Activated T-helper 2 cell treated with anti-CD3 and anti-CD28 coated beads, Interferon-gamma antibody, Interleukin-2, Interleukin-4, amounts not matched to agents 10 μg/mL and 5 μg/mL and 100 μg/mL, durations not matched to agents 14 hours and 24 hours and 36 hours (primary cell): ENCODE measurements at regions not wholly inside any gene's neighbourhood (a gene's known extent, or its start where the extent isn't known, plus 50 kb on each side); places are given as distances from the start of the nearest gene placed in this dataset.

ENCODE experiments used
- DNase-seq: peaks from one replicate; pipeline ENCODE4 v3.0.0; 2021; ENCODE audit warnings: low spot score
- H3K27ac Mint-ChIP-seq: one replicate; pipeline ENCODE4 v1.8.0; 2021; ENCODE audit warnings: mixed read lengths
- H3K27me3 Mint-ChIP-seq: one replicate; pipeline ENCODE4 v1.8.0; 2021; ENCODE audit warnings: low read depth, mixed read lengths
- H3K36me3 Mint-ChIP-seq: one replicate; pipeline ENCODE4 v1.8.0; 2021; ENCODE audit warnings: low read depth, mixed read lengths
- H3K4me1 Mint-ChIP-seq: one replicate; pipeline ENCODE4 v1.8.0; 2021; ENCODE audit warnings: low read depth, mixed read lengths
- H3K4me3 Mint-ChIP-seq: one replicate; pipeline ENCODE4 v1.8.0; 2021; ENCODE audit warnings: low read depth, mild to moderate bottlenecking, moderate library complexity, mixed read lengths
- H3K9me3 Mint-ChIP-seq: one replicate; pipeline ENCODE4 v1.8.0; 2021; ENCODE audit warnings: mixed read lengths
- intact Hi-C: fragments of 100-400 bp; cut with micrococcal nuclease; formaldehyde crosslinking; loops from one replicate; pipeline ENCODE4 v1.15.1; 2023

DNA sequence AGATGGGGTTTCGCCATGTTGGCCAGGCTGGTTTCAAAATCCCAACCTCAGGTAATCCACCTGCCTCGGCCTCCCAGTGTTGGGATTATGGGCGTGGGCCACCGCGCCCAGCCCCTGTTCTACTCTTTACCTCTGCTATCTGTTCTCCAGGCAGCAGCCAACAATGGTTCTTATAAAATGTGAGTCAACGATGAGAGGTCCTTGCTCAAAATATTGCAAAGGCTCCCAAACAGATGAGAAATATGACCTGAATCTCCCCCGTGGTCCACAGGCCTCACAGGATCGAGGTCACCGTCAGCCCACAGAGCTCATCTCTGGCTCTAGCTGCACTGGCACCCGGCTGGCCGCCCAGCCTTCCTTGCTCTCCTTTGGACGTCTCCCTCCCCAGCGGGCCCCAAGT lies 62.0 kb upstream of the EGFR start:
- Mint-ChIP-seq H3K4me1 (no peaks in the 10 kb centered on the region), H3K27ac (no peak overlapping the region), H3K36me3 (no peaks in the 10 kb centered on the region), H3K27me3 (no peaks in the 10 kb centered on the region), H3K9me3 (no peaks in the 10 kb centered on the region), H3K4me3 (no peak overlapping the region)
- DNase-seq, result no peak
- intact Hi-C loops, result no loop called here

DNA sequence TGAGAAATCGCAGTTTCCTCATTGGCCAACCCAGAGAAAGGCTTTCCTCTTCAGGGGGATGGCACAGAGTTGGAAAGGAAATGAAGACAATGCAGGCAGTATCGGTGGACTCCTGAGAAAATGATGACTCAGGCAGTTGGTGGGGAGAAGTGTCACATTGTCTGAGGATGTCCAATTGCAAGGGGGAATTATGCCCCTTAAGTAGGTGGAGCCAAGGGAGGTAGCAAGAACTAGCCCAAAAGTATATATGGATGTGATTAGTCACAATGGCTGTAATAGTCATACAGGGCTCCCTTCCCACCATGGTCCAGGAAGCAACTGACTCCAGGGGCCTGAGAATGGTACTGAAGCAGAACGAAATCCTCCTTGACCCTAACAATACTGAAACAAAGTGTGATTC lies 58.3 kb upstream of the EGFR start:
- Mint-ChIP-seq H3K9me3 (no peaks in the 10 kb centered on the region), H3K4me3 (no peak overlapping the region), H3K36me3 (no peaks in the 10 kb centered on the region), H3K27me3 (peaks cover 3% of the 10 kb centered on the region), H3K4me1 (no peaks in the 10 kb centered on the region), H3K27ac (no peak overlapping the region)
- intact Hi-C loops, result no loop called here
- DNase-seq, result no peak

GRCh38 chr7:54961391-54961790 lies 57.4 kb upstream of the EGFR start:
- Mint-ChIP-seq H3K36me3 (no peaks in the 10 kb centered on the region), H3K27ac (no peak overlapping the region), H3K4me1 (no peaks in the 10 kb centered on the region), H3K4me3 (no peak overlapping the region), H3K9me3 (no peaks in the 10 kb centered on the region), H3K27me3 (peaks cover 3% of the 10 kb centered on the region)
- DNase-seq, result no peak
- intact Hi-C loops, result no loop called here

DNA sequence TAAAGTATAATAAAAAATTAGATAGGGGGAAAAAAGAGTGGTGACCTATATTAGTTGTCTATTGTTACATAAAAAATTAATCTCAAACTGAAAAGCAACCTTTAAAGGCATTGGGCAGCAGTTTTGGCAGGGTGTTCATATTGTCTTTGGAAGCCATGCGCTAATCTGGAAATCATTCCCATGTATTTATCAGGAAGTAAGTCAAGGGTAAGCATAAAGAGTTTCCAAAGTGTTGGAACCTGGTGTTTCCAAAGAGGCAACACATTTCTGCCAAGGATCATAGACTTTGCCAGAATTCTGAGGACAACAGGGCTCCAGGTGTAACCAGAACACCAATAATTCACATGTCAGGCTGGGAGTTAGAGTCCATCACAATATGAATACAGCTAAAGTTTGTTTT lies 55.7 kb upstream of the EGFR start:
- no peaks in the 10 kb centered on the region for H3K4me1 Mint-ChIP-seq
- peaks cover 3% of the 10 kb centered on the region for H3K27me3 Mint-ChIP-seq
- H3K4me3 Mint-ChIP-seq, result no peak overlapping the region
- H3K9me3 Mint-ChIP-seq, result no peaks in the 10 kb centered on the region
- no peak for DNase-seq
- H3K36me3 Mint-ChIP-seq, result no peaks in the 10 kb centered on the region
- intact Hi-C loops, result no loop called here
- H3K27ac Mint-ChIP-seq, result no peak overlapping the region

DNA sequence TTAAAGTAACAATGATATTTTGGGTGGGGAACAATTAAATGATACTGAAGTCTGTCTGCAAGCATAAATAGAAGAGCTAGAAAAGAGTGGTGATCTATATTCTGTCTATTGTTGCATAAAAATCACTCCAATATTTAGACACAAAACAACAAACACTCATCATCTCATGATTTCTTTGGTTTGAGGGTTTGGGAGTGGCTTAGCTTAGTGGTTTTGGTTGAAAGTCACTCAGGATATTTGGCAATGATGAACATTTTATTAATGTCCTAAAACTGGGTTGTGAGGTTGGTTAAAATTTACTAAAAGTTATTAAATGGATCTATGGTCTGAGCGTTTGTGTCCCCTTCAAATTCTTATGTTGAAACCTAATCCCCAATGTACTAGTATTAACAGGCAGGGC lies 54.7 kb upstream of the EGFR start:
- no peak for DNase-seq
- Mint-ChIP-seq H3K4me3 (no peak overlapping the region), H3K36me3 (no peaks in the 10 kb centered on the region), H3K4me1 (no peaks in the 10 kb centered on the region), H3K9me3 (no peaks in the 10 kb centered on the region), H3K27me3 (peaks cover 3% of the 10 kb centered on the region), H3K27ac (no peak overlapping the region)
- intact Hi-C loops, result no loop called here

GRCh38 chr7:54967377-54967776 lies 51.4 kb upstream of the EGFR start:
- intact Hi-C loops, result no loop called here
- Mint-ChIP-seq H3K27ac (no peak overlapping the region), H3K9me3 (no peaks in the 10 kb centered on the region), H3K27me3 (peaks cover 3% of the 10 kb centered on the region), H3K4me3 (no peak overlapping the region), H3K36me3 (no peaks in the 10 kb centered on the region), H3K4me1 (no peaks in the 10 kb centered on the region)
- no peak for DNase-seq

- Mint-ChIP-seq H3K9me3 (no peaks in the 10 kb centered on the region), H3K4me3 (no peak overlapping the region), H3K4me1 (no peaks in the 10 kb centered on the region), H3K27me3 (peaks cover 3% of the 10 kb centered on the region), H3K27ac (no peak overlapping the region), H3K36me3 (no peaks in the 10 kb centered on the region)
- intact Hi-C loops, result no loop called here
- DNase-seq, result no peak
Measured at GRCh38 chr7:54968018-54968417, 50.8 kb upstream of the EGFR start.
